Thyroid gland (tissue), 4 donors: ENCODE measurements at regions not wholly inside any gene's neighbourhood (a gene's known extent, or its start where the extent isn't known, plus 50 kb on each side); places are given as distances from the start of the nearest gene placed in this dataset.

ENCODE experiments used
- DNase-seq, 2 donors: peaks; one replicate each; pipeline ENCODE4 v3.0.0-alpha.2; 2019
- H3K27ac ChIP-seq, 3 donors: fragments of 200-600 bp; sonication (generic); 1 replicate in 2 of 3; 2 replicates in 1 of 3; pipeline ENCODE4 v1.5.1; 2016 to 2019; ENCODE audit warnings: mild to moderate bottlenecking in 1 of 3, moderate library complexity in 1 of 3
- H3K27me3 ChIP-seq: fragments of 200-600 bp; sonication (generic); one replicate; pipeline ENCODE4 v1.5.1; 2019
- H3K36me3 ChIP-seq, 2 donors: fragments of 200-600 bp; sonication (generic); one replicate each; pipeline ENCODE4 v1.5.1; 2016 to 2019
- H3K4me1 ChIP-seq, 2 donors: fragments of 200-600 bp; sonication (generic); one replicate each; pipeline ENCODE4 v1.5.1; 2017 to 2019
- H3K4me3 ChIP-seq, 3 donors: fragments of 200-600 bp; sonication (generic); replicated peaks in 1 of 3; 1 replicate in 2 of 3; 2 replicates in 1 of 3; pipeline ENCODE4 v1.5.1; 2016; ENCODE audit warnings: mild to moderate bottlenecking in 1 of 3
- H3K9me3 ChIP-seq: fragments of 200-600 bp; sonication (generic); one replicate; pipeline ENCODE4 v1.5.1; 2017
- CTCF ChIP-seq, 6 experiments: fragments of 200-600 bp in 3 of 6; fragments of 450-650 bp in 3 of 6; sonication (generic) in 3 of 6; IDR thresholded peaks; one replicate each; pipeline ENCODE4 v1.5.1; 2016 to 2019; ENCODE audit warnings: antibody characterized with exemption in 6 of 6, mild to moderate bottlenecking in 2 of 6, inconsistent platforms in 1 of 6, moderate library complexity in 1 of 6
- POLR2A ChIP-seq, 2 donors: fragments of 450-650 bp; IDR thresholded peaks; one replicate each; pipeline ENCODE4 v1.6.1; 2017; ENCODE audit warnings: antibody characterized with exemption in 2 of 2, mild to moderate bottlenecking in 2 of 2, moderate library complexity in 1 of 2
- WGBS, 2 donors: methylation state at CpG; one replicate each; pipeline ENCODE4 v1.1.5; 2017; 5-methylcytosine and 5-hydroxymethylcytosine counted together
- intact Hi-C: fragments of 100-400 bp; cut with DNase I; formaldehyde crosslinking; loops from one replicate; pipeline ENCODE4 v1.15.1; 2023

DNA sequence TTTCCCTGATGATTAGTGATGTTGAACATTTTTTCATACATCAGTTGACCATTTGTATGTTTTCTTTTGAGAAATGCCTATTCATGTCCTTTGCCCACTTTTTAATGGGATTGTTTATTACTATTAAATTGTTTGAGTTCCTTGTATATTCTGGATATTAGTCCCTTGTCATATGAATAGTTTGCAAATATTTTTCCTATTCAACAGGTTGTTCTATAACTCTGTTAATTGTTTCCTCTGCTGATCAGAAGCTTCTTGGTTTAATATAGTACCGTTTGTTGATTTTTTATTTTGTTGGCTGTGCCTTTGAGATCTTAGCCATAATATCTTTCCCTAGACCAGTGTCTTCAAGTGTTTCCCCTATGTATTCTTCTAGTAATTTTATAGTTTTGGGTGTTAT lies 189.0 kb upstream of the RARB start:
- WGBS, 2 donors, result 91 to 96% methylated on average over 1 of the region's 1 CpG
- TF ChIP-seq POLR2A (IDR thresholded peaks at IDR 0.05), result no peak
- no peak for TF ChIP-seq CTCF (IDR thresholded peaks at IDR 0.05)
- no peak for DNase-seq
- peaks cover 0 to 8% of the 10 kb centered on the region in 2 donors for H3K4me1 ChIP-seq
- no peaks in the 10 kb centered on the region for H3K27me3 ChIP-seq
- intact Hi-C loops, result no loop called here
- no peaks in the 10 kb centered on the region for H3K9me3 ChIP-seq
- no peak overlapping the region for H3K4me3 ChIP-seq
- no peaks in the 10 kb centered on the region for H3K36me3 ChIP-seq
- H3K27ac ChIP-seq, result no peak overlapping the region

- no peaks in the 10 kb centered on the region for H3K9me3 ChIP-seq
These were observed 181.2 kb upstream of the RARB start for GRCh38 chr3:25246913-25247312.

GRCh38 chr3:25252291-25252690 lies 175.8 kb upstream of the RARB start:
- H3K9me3 ChIP-seq, result no peaks in the 10 kb centered on the region
- no peak for TF ChIP-seq POLR2A (IDR thresholded peaks at IDR 0.05)
- no peak for TF ChIP-seq CTCF (IDR thresholded peaks at IDR 0.05)
- DNase-seq, result no peak
- H3K27me3 ChIP-seq, result no peaks in the 10 kb centered on the region
- no peaks in the 10 kb centered on the region for H3K36me3 ChIP-seq
- H3K27ac ChIP-seq, result no peak overlapping the region
- WGBS, 2 donors, result 95 to 97% methylated on average over 1 of the region's 1 CpG
- H3K4me3 ChIP-seq, result no peak overlapping the region
- intact Hi-C loops, result no loop called here
- no peaks in the 10 kb centered on the region for H3K4me1 ChIP-seq

More at GRCh38 chr3:25246913-25247312, 181.2 kb upstream of the RARB start:
- H3K4me3 ChIP-seq, result no peak overlapping the region
- no peaks in the 10 kb centered on the region for H3K27me3 ChIP-seq
- WGBS, 2 donors, result 81 to 87% methylated on average over 5 of the region's 5 CpGs
- no peaks in the 10 kb centered on the region for H3K36me3 ChIP-seq
- TF ChIP-seq POLR2A (IDR thresholded peaks at IDR 0.05) (no peak), CTCF (IDR thresholded peaks at IDR 0.05) (no peak)
- DNase-seq, result no peak
- H3K4me1 ChIP-seq, result no peaks in the 10 kb centered on the region
- H3K27ac ChIP-seq, result no peak overlapping the region
- intact Hi-C loops, result no loop called here

DNA sequence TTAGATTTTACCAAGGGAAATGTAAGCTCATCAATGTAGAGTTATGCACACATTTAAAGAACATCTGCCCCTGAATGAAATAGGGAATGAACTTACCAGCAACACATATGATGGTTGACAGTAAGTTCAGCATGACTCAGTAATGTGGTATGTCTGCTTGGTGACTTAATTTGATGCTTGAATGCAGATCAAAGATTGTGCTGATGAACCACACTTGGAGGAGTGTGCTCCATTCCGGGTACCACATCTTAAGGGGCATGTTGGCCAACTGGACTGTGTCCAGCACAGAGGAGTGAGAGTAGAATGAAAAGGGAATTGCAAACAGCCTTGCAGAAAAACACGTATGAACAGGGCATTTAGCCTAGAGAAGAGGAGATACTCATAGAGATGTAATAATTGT lies 171.0 kb upstream of the RARB start:
- H3K27ac ChIP-seq, result no peak overlapping the region
- TF ChIP-seq POLR2A (IDR thresholded peaks at IDR 0.05), result no peak
- TF ChIP-seq CTCF (IDR thresholded peaks at IDR 0.05), result no peak
- WGBS, 2 donors, result 54 to 62% methylated on average over 2 of the region's 2 CpGs
- H3K4me3 ChIP-seq, result no peak overlapping the region
- no peaks in the 10 kb centered on the region for H3K27me3 ChIP-seq
- H3K9me3 ChIP-seq, result no peaks in the 10 kb centered on the region
- peak in 1 of 2 donors; percentile 3 for DNase-seq
- H3K36me3 ChIP-seq, result no peaks in the 10 kb centered on the region
- intact Hi-C loops, result no loop called here
- peaks cover 4% of the 10 kb centered on the region in 2 donors for H3K4me1 ChIP-seq

DNA sequence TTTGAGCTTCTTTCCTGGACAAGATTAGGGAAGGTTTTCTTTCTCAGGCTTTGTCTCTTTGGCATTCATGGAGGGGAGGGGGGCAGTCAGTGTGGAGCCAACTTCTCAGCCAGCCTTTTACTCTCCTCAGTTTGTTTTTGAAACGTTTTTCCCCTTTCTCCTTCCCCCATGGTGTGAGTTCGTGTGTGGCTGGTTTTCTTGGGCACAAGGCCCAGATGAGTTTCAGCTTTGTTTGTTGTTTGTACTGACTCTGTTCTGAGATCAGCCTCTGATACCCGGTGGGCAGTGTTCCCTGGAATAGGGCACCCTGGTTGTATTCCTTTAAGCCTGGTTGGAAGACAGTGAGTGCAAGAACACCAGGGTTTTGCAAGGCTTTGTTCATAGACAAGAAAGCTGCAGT lies 168.2 kb upstream of the RARB start:
- Histone ChIP-seq H3K9me3 (no peaks in the 10 kb centered on the region), H3K4me3 (no peak overlapping the region), H3K4me1 (peaks cover 4% of the 10 kb centered on the region in 2 donors), H3K27me3 (no peaks in the 10 kb centered on the region), H3K27ac (no peak overlapping the region), H3K36me3 (no peaks in the 10 kb centered on the region)
- 5 to 8% methylated on average over 3 of the region's 3 CpGs for WGBS, 2 donors
- peak; percentile 60 to 75 for DNase-seq
- intact Hi-C loops, result no loop called here
- no peak for TF ChIP-seq POLR2A (IDR thresholded peaks at IDR 0.05)
- no peak for TF ChIP-seq CTCF (IDR thresholded peaks at IDR 0.05)
